Smooth muscle cell (in vitro differentiated cells): ENCODE measurements at regions not wholly inside any gene's neighbourhood (a gene's known extent, or its start where the extent isn't known, plus 50 kb on each side); places are given as distances from the start of the nearest gene placed in this dataset.

Experiments used
- DNase-seq: peaks from one replicate; lab custom pipeline; 2025; ENCODE audit not compliant: unreplicated experiment; lab: John Stamatoyannopoulos, UW
- H2AFZ ChIP-seq: fragments of 200-600 bp; sonication (generic); 2 replicates; pipeline ENCODE4 v1.6.0; 2016; ENCODE audit warnings: antibody characterized with exemption, low read depth, mild to moderate bottlenecking
- H3F3A ChIP-seq: fragments of 200-600 bp; sonication (generic); 2 replicates; pipeline ENCODE4 v1.6.0; 2017; ENCODE audit warnings: antibody characterized with exemption, low read depth
- H3K27ac ChIP-seq: fragments of 200-600 bp; sonication (generic); 2 replicates; pipeline ENCODE4 v1.5.1; 2016; ENCODE audit warnings: low read depth, mild to moderate bottlenecking
- H3K27me3 ChIP-seq: fragments of 200-600 bp; sonication (generic); 2 replicates; pipeline ENCODE4 v1.6.1; 2016; ENCODE audit warnings: low read depth, mild to moderate bottlenecking
- H3K36me3 ChIP-seq: fragments of 200-600 bp; sonication (generic); 2 replicates; pipeline ENCODE4 v1.5.1; 2016; ENCODE audit warnings: low read depth
- H3K4me1 ChIP-seq: fragments of 200-600 bp; sonication (generic); 2 replicates; pipeline ENCODE4 v1.5.1; 2016; ENCODE audit warnings: low read depth
- H3K4me2 ChIP-seq: fragments of 200-600 bp; sonication (generic); 2 replicates; pipeline ENCODE4 v1.6.0; 2016; ENCODE audit warnings: mild to moderate bottlenecking
- H3K4me3 ChIP-seq: fragments of 200-600 bp; sonication (generic); 2 replicates; pipeline ENCODE4 v1.5.1; 2016; ENCODE audit warnings: mild to moderate bottlenecking
- H3K79me2 ChIP-seq: fragments of 200-600 bp; sonication (generic); 2 replicates; pipeline ENCODE4 v1.6.0; 2016; ENCODE audit warnings: low read depth, mild to moderate bottlenecking
- H3K9ac ChIP-seq: fragments of 200-600 bp; sonication (generic); 2 replicates; pipeline ENCODE4 v1.6.0; 2016; ENCODE audit warnings: low read depth
- H3K9me3 ChIP-seq: fragments of 200-600 bp; sonication (generic); replicated peaks from 2 replicates; pipeline ENCODE4 v1.5.1; 2016; ENCODE audit warnings: low read depth
- H4K20me1 ChIP-seq: fragments of 200-600 bp; sonication (generic); 2 replicates; pipeline ENCODE4 v1.6.0; 2016; ENCODE audit warnings: low read depth
- WGBS: methylation state at CpG from one replicate; pipeline ENCODE4 v1.1.7; 2016; ENCODE audit warnings: low lambda C conversion rate; 5-methylcytosine and 5-hydroxymethylcytosine counted together
- TF ChIP-seq, protein P1 (sequence below): fragments of 200-600 bp; sonication (generic); IDR thresholded peaks from 2 replicates; pipeline ENCODE4 v1.5.1; 2017; ENCODE audit warnings: borderline replicate concordance, mild to moderate bottlenecking, antibody characterized with exemption; ENCODE audit not compliant: insufficient read depth, poor library complexity, severe bottlenecking

DNA sequence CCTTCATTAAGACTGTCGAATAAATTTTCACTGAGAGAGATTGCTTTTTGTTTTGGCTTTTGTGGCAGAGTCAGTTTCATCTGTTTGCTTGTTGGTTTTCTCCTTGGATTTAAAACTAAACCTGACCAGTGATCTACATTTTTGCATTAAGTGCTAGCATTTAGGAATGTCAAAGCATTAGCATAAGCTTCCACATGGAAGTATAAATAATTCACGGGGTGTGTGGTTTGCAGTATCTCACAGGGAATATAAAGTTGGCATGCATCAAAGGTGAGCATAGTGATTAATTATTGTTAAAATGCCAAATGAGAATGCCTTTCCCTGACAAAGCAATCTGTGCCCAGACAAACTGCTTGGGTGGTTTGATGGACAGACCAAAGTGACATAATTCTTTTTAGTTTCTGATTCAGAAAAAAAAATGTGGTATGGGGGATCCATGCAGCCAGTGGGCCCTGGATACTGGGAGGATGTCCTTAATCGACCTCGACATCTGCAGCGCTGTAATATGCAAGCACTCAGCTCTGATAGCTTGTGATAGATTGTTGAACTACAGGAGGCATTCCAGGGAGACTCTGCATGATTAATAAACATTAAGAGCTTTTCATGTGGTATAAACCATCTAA, 339.3 kb upstream of the POM121L12 start:
- WGBS, result 54% methylated on average over 5 of the region's 5 CpGs
- Histone ChIP-seq H3K4me1 (no peaks in the 10 kb centered on the region), H3F3A (no peaks in the 10 kb centered on the region), H3K27ac (no peak overlapping the region), H3K36me3 (no peaks in the 10 kb centered on the region), H3K79me2 (no peaks in the 10 kb centered on the region), H3K4me3 (no peak overlapping the region), H3K27me3 (no peaks in the 10 kb centered on the region), H3K4me2 (no peak overlapping the region), H2AFZ (peak overlapping the region; percentile 49), H3K9me3 (no peaks in the 10 kb centered on the region), H3K9ac (no peak overlapping the region), H4K20me1 (no peaks in the 10 kb centered on the region)
- TF ChIP-seq, protein P1, sequence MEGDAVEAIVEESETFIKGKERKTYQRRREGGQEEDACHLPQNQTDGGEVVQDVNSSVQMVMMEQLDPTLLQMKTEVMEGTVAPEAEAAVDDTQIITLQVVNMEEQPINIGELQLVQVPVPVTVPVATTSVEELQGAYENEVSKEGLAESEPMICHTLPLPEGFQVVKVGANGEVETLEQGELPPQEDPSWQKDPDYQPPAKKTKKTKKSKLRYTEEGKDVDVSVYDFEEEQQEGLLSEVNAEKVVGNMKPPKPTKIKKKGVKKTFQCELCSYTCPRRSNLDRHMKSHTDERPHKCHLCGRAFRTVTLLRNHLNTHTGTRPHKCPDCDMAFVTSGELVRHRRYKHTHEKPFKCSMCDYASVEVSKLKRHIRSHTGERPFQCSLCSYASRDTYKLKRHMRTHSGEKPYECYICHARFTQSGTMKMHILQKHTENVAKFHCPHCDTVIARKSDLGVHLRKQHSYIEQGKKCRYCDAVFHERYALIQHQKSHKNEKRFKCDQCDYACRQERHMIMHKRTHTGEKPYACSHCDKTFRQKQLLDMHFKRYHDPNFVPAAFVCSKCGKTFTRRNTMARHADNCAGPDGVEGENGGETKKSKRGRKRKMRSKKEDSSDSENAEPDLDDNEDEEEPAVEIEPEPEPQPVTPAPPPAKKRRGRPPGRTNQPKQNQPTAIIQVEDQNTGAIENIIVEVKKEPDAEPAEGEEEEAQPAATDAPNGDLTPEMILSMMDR, result no peak
- DNase-seq, result no peak

- H4K20me1 ChIP-seq, result no peaks in the 10 kb centered on the region
- TF ChIP-seq, protein P1, result no peak
Measured at GRCh38 chr7:52691257-52691656, 344.2 kb upstream of the POM121L12 start.

GRCh38 chr7:52689912-52690311, 345.5 kb upstream of the POM121L12 start:
- no peaks in the 10 kb centered on the region for H4K20me1 ChIP-seq
- no peak for DNase-seq

More at GRCh38 chr7:52691257-52691656, 344.2 kb upstream of the POM121L12 start:
- WGBS, result 91% methylated on average over 1 of the region's 1 CpG
- Histone ChIP-seq H3K9me3 (no peaks in the 10 kb centered on the region), H3K9ac (no peak overlapping the region), H3K4me2 (no peak overlapping the region), H3K36me3 (no peaks in the 10 kb centered on the region), H3K27ac (no peak overlapping the region), H3F3A (no peaks in the 10 kb centered on the region), H3K4me1 (no peaks in the 10 kb centered on the region), H2AFZ (no peak overlapping the region), H3K27me3 (no peaks in the 10 kb centered on the region), H3K4me3 (no peak overlapping the region), H3K79me2 (no peaks in the 10 kb centered on the region)
- no peak for DNase-seq

More at GRCh38 chr7:52689912-52690311, 345.5 kb upstream of the POM121L12 start:
- Histone ChIP-seq H3K4me2 (no peak overlapping the region), H3K9ac (no peak overlapping the region), H3K27ac (no peak overlapping the region), H3K79me2 (no peaks in the 10 kb centered on the region), H2AFZ (no peak overlapping the region), H3K4me1 (no peaks in the 10 kb centered on the region), H3K36me3 (no peaks in the 10 kb centered on the region), H3K27me3 (no peaks in the 10 kb centered on the region), H3K9me3 (no peaks in the 10 kb centered on the region), H3K4me3 (no peak overlapping the region), H3F3A (no peaks in the 10 kb centered on the region)
- TF ChIP-seq, protein P1, result no peak
- 94% methylated on average over 2 of the region's 2 CpGs for WGBS
